GM12878 (cell line): ENCODE measurements at regions not wholly inside any gene's neighbourhood (a gene's known extent, or its start where the extent isn't known, plus 50 kb on each side); places are given as distances from the start of the nearest gene placed in this dataset.

ENCODE experiments used
- ATAC-seq: fragments of 200-7000 bp; cut with Tn5 transposase; 3 replicates; pipeline ENCODE4 v1.9.1; 2020; ENCODE audit warnings: mild to moderate bottlenecking, moderate library complexity
- BruUV-seq: library from RNA; stranded (reverse); fragments of 400-500 nt; replicated peaks from 2 replicates; lab custom pipeline; 2021; lab: Mats Ljungman, UMichigan
- CTCF ChIA-PET: fragments of 300-600 bp; sonication (Branson Sonifier 250); formaldehyde crosslinking; extraction: SDS; loops from one replicate; lab custom pipeline; 2021; ENCODE audit warnings: inconsistent platforms; lab: Yijun Ruan, JAX
- POLR2A ChIA-PET: fragments of 350-600 bp; formaldehyde crosslinking; extraction: SDS; loops from one replicate; lab custom pipeline; 2021; ENCODE audit warnings: inconsistent platforms; lab: Charles Lee
- RAD21 ChIA-PET: fragments of 300-600 bp; sonication (Branson Sonifier 250); formaldehyde crosslinking; loops from one replicate; lab custom pipeline; 2023; ENCODE audit warnings: antibody characterized with exemption; ENCODE audit not compliant: unreplicated experiment; lab: Charles Lee
- SMC1A ChIA-PET: fragments of 300-600 bp; sonication (Branson Sonifier 250); formaldehyde crosslinking; loops from one replicate; lab custom pipeline; 2023; ENCODE audit not compliant: unreplicated experiment, uncharacterized antibody; lab: Charles Lee
- DNase-seq: peaks from one replicate; pipeline ENCODE4 v3.0.0-alpha.2; 2011; ENCODE audit warnings: low read depth, low spot score
- FAIRE-seq: peaks from 3 replicates; lab custom pipeline; 2011; peaks lifted over from hg19 to GRCh38; lab: Jason Lieb, UNC
- H2AFZ ChIP-seq: 2 replicates; pipeline ENCODE4 v1.6.0; 2011; ENCODE audit warnings: low read depth, low read length, control low read depth; ENCODE audit not compliant: control insufficient read depth
- H3K27ac ChIP-seq: 2 replicates; pipeline ENCODE4 v1.5.1; 2011; ENCODE audit warnings: control low read depth; ENCODE audit not compliant: control insufficient read depth, insufficient read depth
- H3K27me3 ChIP-seq, 2 experiments: replicated peaks in 1 of 2; 2 replicates each; pipeline versions ENCODE4 v1.6.0 to v1.6.1; 2011; ENCODE audit warnings: low read length in 1 of 2; ENCODE audit not compliant: control insufficient read depth in 2 of 2, insufficient read depth in 2 of 2
- H3K36me3 ChIP-seq, 2 experiments: 2 replicates each; pipeline ENCODE4 v1.5.1; 2011; ENCODE audit warnings: low read length in 1 of 2; ENCODE audit not compliant: control insufficient read depth in 2 of 2, insufficient read depth in 2 of 2
- H3K4me1 ChIP-seq: 2 replicates; pipeline ENCODE4 v1.6.1; 2011; ENCODE audit warnings: mild to moderate bottlenecking, low read length, moderate library complexity, mixed read lengths; ENCODE audit not compliant: control insufficient read depth, insufficient read depth
- H3K4me2 ChIP-seq: 2 replicates; pipeline ENCODE4 v1.6.0; 2011; ENCODE audit warnings: control low read depth; ENCODE audit not compliant: control insufficient read depth, insufficient read depth
- H3K4me3 ChIP-seq: fragments of 200-600 bp; sonication (generic); 2 replicates; pipeline ENCODE4 v1.5.1; 2016
- H3K79me2 ChIP-seq: 2 replicates; pipeline ENCODE4 v1.6.0; 2011; ENCODE audit warnings: low read length; ENCODE audit not compliant: control insufficient read depth, insufficient read depth
- H3K9ac ChIP-seq: 2 replicates; pipeline ENCODE4 v1.8.0; 2011; ENCODE audit warnings: low read length, control low read depth, mixed read lengths; ENCODE audit not compliant: control insufficient read depth, insufficient read depth
- H3K9me3 ChIP-seq: replicated peaks from 3 replicates; pipeline ENCODE4 v1.5.1; 2011; ENCODE audit warnings: mild to moderate bottlenecking, low read length; ENCODE audit not compliant: control insufficient read depth, insufficient read depth
- H4K20me1 ChIP-seq: 2 replicates; pipeline ENCODE4 v1.6.0; 2011; ENCODE audit not compliant: control insufficient read depth, insufficient read depth
- CEBPZ ChIP-seq: fragments of 150-350 bp; IDR thresholded peaks from 2 replicates; pipeline ENCODE4 v1.6.1; 2016; ENCODE audit warnings: low read depth, low read length
- EED ChIP-seq: sonication (generic); IDR thresholded peaks from 2 replicates; pipeline ENCODE4 v1.6.1; 2016; ENCODE audit warnings: antibody characterized with exemption, low read depth
- FOS ChIP-seq: IDR thresholded peaks from 3 replicates; pipeline ENCODE4 v1.6.1; 2011; ENCODE audit warnings: borderline replicate concordance; ENCODE audit not compliant: insufficient read length; ENCODE audit errors: extremely low read depth
- FOXK2 ChIP-seq: fragments of 450-650 bp; IDR thresholded peaks from 2 replicates; pipeline ENCODE4 v1.6.1; 2017; ENCODE audit warnings: mild to moderate bottlenecking, moderate library complexity
- FOXM1 ChIP-seq: IDR thresholded peaks from 2 replicates; pipeline ENCODE4 v1.6.1; 2012; ENCODE audit warnings: low read depth, mild to moderate bottlenecking, inconsistent platforms, low read length, moderate library complexity
- MTA3 ChIP-seq: IDR thresholded peaks from 2 replicates; pipeline ENCODE4 v1.6.1; 2012; ENCODE audit warnings: low read length, inconsistent platforms, borderline replicate concordance
- MYC ChIP-seq: IDR thresholded peaks from 2 replicates; pipeline ENCODE4 v1.6.1; 2011; ENCODE audit warnings: mild to moderate bottlenecking, low read length, moderate library complexity, inconsistent platforms; ENCODE audit not compliant: insufficient read depth, insufficient replicate concordance, insufficient read length, severe bottlenecking
- RFX5 ChIP-seq: IDR thresholded peaks from 2 replicates; pipeline ENCODE4 v1.6.1; 2011; ENCODE audit warnings: low read depth, low read length, improper control_type of control experiment
- SIN3A ChIP-seq: IDR thresholded peaks from 2 replicates; pipeline ENCODE4 v1.6.1; 2012; ENCODE audit warnings: low read depth, low read length, improper control_type of control experiment
- SIX5 ChIP-seq: IDR thresholded peaks from 2 replicates; pipeline ENCODE4 v1.6.1; 2011; ENCODE audit warnings: mild to moderate bottlenecking, low read depth, low read length, moderate library complexity; ENCODE audit not compliant: severe bottlenecking
- SMAD5 ChIP-seq: IDR thresholded peaks from 2 replicates; pipeline ENCODE4 v1.6.1; 2016; ENCODE audit warnings: antibody characterized with exemption, low read depth
- SUZ12 ChIP-seq: fragments of 200-600 bp; sonication (generic); IDR thresholded peaks from one replicate; pipeline ENCODE4 v1.6.1; 2018; ENCODE audit warnings: antibody characterized with exemption, mild to moderate bottlenecking; ENCODE audit not compliant: unreplicated experiment
- TCF3 ChIP-seq: IDR thresholded peaks from 2 replicates; pipeline ENCODE4 v1.6.1; 2012; ENCODE audit warnings: low read depth, mild to moderate bottlenecking, low read length, borderline replicate concordance; ENCODE audit not compliant: insufficient read depth
- TCF7 ChIP-seq: IDR thresholded peaks from 2 replicates; pipeline ENCODE4 v1.6.1; 2014; ENCODE audit warnings: antibody characterized with exemption, borderline replicate concordance
- USF2 ChIP-seq: IDR thresholded peaks from 2 replicates; pipeline ENCODE4 v1.6.1; 2011; ENCODE audit warnings: low read depth, low read length, improper control_type of control experiment, borderline replicate concordance
- YY1 ChIP-seq: IDR thresholded peaks from 2 replicates; pipeline ENCODE4 v1.6.1; 2011; ENCODE audit warnings: low read depth, mild to moderate bottlenecking, low read length
- ZBTB40 ChIP-seq: fragments of 450-650 bp; IDR thresholded peaks from 2 replicates; pipeline ENCODE4 v1.6.1; 2016; ENCODE audit warnings: mild to moderate bottlenecking, moderate library complexity, borderline replicate concordance
- WGBS: methylation state at CpG from one replicate; pipeline ENCODE4 v1.1.6; 2016; ENCODE audit warnings: low lambda C conversion rate; ENCODE audit not compliant: insufficient replicate concordance, insufficient coverage; ENCODE audit errors: missing lambda C conversion rate; 5-methylcytosine and 5-hydroxymethylcytosine counted together
- in situ Hi-C: fragments of 300-500 bp; cut with MboI; formaldehyde crosslinking; loops from 9 replicates; pipeline ENCODE4 v1.14.3; 2018; ENCODE audit warnings: mixed read lengths
- intact Hi-C: fragments of 100-400 bp; cut with micrococcal nuclease; formaldehyde crosslinking; loops from one replicate; pipeline ENCODE4 v1.14.2; 2022; ENCODE audit not compliant: unreplicated experiment

GRCh38 chr2:45337481-45337880 is 273.6 kb downstream of the SRBD1 start:
- Histone ChIP-seq H3K27me3 (peaks cover 0 to 2% of the 10 kb centered on the region in 2 experiments; a peak in 2 of 4 replicates), H3K4me1 (no peaks in the 10 kb centered on the region), H3K4me2 (no peak overlapping the region), H3K36me3 (no peaks in the 10 kb centered on the region), H4K20me1 (no peaks in the 10 kb centered on the region), H3K4me3 (no peak overlapping the region), H3K9ac (no peak overlapping the region), H2AFZ (no peak overlapping the region), H3K9me3 (no peaks in the 10 kb centered on the region), H3K79me2 (no peaks in the 10 kb centered on the region), H3K27ac (no peak overlapping the region)
- in situ Hi-C loops (no loop called here), intact Hi-C loops (no loop called here)
- no peak for DNase-seq
- WGBS, result 28% methylated on average over 3 of the region's 3 CpGs
- SMC1A ChIA-PET, result no interaction called here
- no peak for ATAC-seq
- POLR2A ChIA-PET, result no interaction called here
- CTCF ChIA-PET, result no interaction called here
- RAD21 ChIA-PET, result no interaction called here
- BruUV-seq, result no TSS peak
- no peak for FAIRE-seq
- TF ChIP-seq RFX5, result no peak
- no peak for TF ChIP-seq TCF7
- no peak for TF ChIP-seq YY1
- no peak for TF ChIP-seq CEBPZ
- TF ChIP-seq EED, result no peak
- no peak for TF ChIP-seq SUZ12
- no peak for TF ChIP-seq SMAD5
- TF ChIP-seq USF2, result no peak
- no peak for TF ChIP-seq FOS
- TF ChIP-seq MTA3, result no peak
- no peak for TF ChIP-seq FOXM1
- no peak for TF ChIP-seq SIN3A
- no peak for TF ChIP-seq TCF3
- TF ChIP-seq MYC, result no peak
- no peak for TF ChIP-seq SIX5
- no peak for TF ChIP-seq FOXK2
- TF ChIP-seq ZBTB40, result no peak
